ENCODE measurements at regions not wholly inside any gene's neighbourhood (a gene's known extent, or its start where the extent isn't known, plus 50 kb on each side); places are given as distances from the start of the nearest gene placed in this dataset.
"Not testable (repeated sequence)": the region's sequence is repeated elsewhere in the genome, so short reads cannot be mapped to it uniquely, and the experiment has no call there.

DNA sequence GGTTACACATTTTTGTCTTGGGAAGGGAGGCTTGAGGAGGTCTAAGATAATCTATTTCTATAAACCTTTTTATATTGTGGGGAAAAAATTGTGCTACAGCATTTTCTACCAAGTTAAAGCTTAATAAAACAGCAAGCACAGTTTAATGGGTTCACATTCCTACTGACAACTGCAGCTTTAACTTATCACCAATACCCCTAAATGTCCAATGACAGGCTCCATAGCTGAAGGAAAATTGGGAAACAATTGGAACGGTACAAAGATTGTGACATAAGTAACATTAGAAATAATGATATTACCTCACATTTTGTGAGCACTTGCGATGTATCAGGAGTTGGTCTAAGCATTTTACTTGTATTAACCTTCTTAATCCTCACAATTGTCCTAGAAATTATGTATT lies 79.5 kb upstream of the HAPLN1 start:
- no peak for DNase-seq

DNA sequence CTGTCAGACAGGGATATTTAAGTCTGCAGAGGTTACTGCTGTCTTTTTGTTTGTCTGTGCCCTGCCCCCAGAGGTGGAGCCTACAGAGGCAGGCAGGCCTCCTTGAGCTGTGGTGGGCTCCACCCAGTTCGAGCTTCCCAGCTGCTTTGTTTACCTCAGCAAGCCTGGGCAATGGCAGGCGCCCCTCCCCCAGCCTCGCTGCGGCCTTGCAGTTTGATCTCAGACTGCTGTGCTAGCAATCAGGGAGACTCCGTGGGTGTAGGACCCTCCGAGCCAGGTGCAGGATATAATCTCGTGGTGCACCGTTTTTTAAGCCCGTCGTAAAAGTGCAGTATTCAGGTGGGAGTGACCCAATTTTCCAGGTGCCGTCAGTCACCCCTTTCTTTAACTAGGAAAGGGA lies 78.4 kb upstream of the HAPLN1 start:
- not testable (repeated sequence) for DNase-seq

DNA sequence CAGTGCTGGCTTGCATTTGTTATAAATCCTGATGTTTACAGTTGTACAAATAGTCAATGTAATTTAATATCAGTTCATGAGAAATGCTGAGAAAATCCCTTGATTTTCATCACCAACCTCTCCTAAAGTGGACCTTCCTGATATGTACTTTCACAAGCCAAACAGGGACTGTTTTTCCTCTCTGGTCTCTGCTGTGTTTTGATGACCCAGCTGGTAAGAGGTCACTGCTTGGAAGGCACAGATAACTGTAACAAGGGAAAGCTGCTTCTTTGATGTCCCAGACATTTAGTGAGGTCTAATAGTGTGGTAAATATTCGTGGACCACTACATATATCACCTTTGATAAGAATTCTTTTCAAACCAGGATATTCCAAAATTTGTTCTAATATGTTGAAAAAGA lies 68.7 kb upstream of the HAPLN1 start:
- DNase-seq = no peak

- DNase-seq = no peak
These were observed 67.0 kb upstream of the HAPLN1 start for GRCh38 chr5:83787631-83788030.

GRCh38 chr5:83785176-83785668 lies 64.6 kb upstream of the HAPLN1 start:
- no peak for DNase-seq

GRCh38 chr5:83780699-83781350 lies 60.2 kb upstream of the HAPLN1 start:
- no peak for DNase-seq

DNA sequence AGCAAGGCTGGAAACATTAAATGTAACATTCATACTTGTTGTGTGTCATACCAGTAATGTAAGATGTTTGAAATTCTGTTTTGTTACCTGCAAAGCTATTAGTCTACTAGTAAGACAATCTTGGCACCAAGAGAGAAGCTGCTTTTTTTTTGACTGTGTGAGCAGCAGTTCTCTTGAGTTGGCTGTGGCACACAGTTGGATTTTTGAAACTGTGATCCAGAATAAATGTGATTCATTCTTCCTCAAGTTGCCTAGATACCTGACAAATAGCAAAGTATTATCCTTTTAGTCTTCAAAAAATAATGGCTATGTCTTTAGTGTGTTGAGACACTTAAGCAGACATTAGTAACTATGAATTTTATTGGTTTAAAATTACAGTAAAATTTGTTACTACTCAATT lies 57.2 kb upstream of the HAPLN1 start:
- no peak for DNase-seq

DNA sequence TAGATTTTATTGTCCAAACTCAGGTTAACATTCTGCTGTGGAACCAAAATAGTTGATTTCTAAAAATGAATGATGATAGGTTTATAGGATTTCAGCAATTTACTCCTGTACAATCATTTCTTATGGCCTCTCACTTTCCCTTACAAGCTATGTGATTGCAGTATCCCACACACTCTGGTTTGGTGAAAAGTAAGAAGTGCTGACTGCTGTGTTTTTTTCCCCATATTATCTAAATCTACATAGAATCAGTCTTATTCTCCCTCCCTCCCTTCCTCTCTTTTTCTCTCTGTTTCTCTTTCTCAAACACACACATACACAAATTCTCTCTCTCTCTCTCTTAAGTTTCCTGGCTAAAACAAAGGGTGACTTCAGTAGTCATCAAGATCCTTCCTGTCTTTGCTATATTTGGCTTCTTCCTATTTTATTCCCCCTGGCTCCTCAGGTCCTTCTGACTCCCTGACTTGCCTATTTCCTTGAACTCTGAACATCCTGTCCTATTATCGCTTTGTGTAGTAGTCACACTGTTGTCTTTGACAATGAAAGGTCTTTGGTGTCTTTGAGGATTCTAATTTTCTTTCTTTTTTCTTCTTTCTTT lies 55.9 kb upstream of the HAPLN1 start:
- no peak for DNase-seq
